GM23338 (cell line): ENCODE measurements at regions not wholly inside any gene's neighbourhood (a gene's known extent, or its start where the extent isn't known, plus 50 kb on each side); places are given as distances from the start of the nearest gene placed in this dataset.

ENCODE experiments used
- ATAC-seq: fragments of 200-7000 bp; cut with Tn5 transposase; 3 replicates; pipeline ENCODE4 v1.9.1; 2020
- DNase-seq: peaks from one replicate; pipeline ENCODE4 v3.0.0-alpha.2; 2015; ENCODE audit warnings: low spot score
- H2AFZ ChIP-seq: fragments of 200-600 bp; sonication (generic); 2 replicates; pipeline ENCODE4 v1.8.0; 2016; ENCODE audit warnings: antibody characterized with exemption, mild to moderate bottlenecking, moderate library complexity
- H3F3A ChIP-seq: fragments of 200-600 bp; sonication (generic); replicated peaks from 2 replicates; pipeline ENCODE4 v1.8.0; 2017; ENCODE audit warnings: antibody characterized with exemption, mixed run types, low read depth
- H3K27ac ChIP-seq: fragments of 200-600 bp; sonication (generic); 2 replicates; pipeline ENCODE4 v1.6.1; 2016; ENCODE audit warnings: low read depth
- H3K27me3 ChIP-seq: fragments of 200-600 bp; sonication (generic); 2 replicates; pipeline ENCODE4 v1.8.0; 2016; ENCODE audit warnings: mild to moderate bottlenecking, mixed run types, moderate library complexity; ENCODE audit not compliant: insufficient read depth
- H3K36me3 ChIP-seq: fragments of 200-600 bp; sonication (generic); 2 replicates; pipeline ENCODE4 v1.8.0; 2016; ENCODE audit warnings: mild to moderate bottlenecking; ENCODE audit not compliant: insufficient read depth
- H3K4me1 ChIP-seq: fragments of 200-600 bp; sonication (generic); 2 replicates; pipeline ENCODE4 v1.8.0; 2016; ENCODE audit warnings: mild to moderate bottlenecking, moderate library complexity; ENCODE audit not compliant: insufficient read depth
- H3K4me2 ChIP-seq: fragments of 200-600 bp; sonication (generic); 2 replicates; pipeline ENCODE4 v1.7.1; 2017; ENCODE audit warnings: mixed run types
- H3K4me3 ChIP-seq: fragments of 200-600 bp; sonication (generic); 2 replicates; pipeline ENCODE4 v1.6.1; 2016; ENCODE audit warnings: mixed run types
- H3K79me2 ChIP-seq: fragments of 200-600 bp; sonication (generic); replicated peaks from 2 replicates; pipeline ENCODE4 v1.8.0; 2017; ENCODE audit warnings: mild to moderate bottlenecking; ENCODE audit not compliant: insufficient read depth
- H3K9me2 ChIP-seq: fragments of 200-600 bp; sonication (generic); 2 replicates; pipeline ENCODE4 v1.8.0; 2017; ENCODE audit not compliant: insufficient read depth
- H4K20me1 ChIP-seq: fragments of 200-600 bp; sonication (generic); replicated peaks from 2 replicates; pipeline ENCODE4 v1.8.0; 2017; ENCODE audit warnings: mild to moderate bottlenecking; ENCODE audit not compliant: insufficient read depth
- H3K27ac Mint-ChIP-seq: 2 replicates; pipeline ENCODE4 v1.8.0; 2020; ENCODE audit warnings: inconsistent platforms, mild to moderate bottlenecking, moderate library complexity, mixed read lengths
- H3K27me3 Mint-ChIP-seq: 3 replicates; pipeline ENCODE4 v1.8.0; 2022; ENCODE audit warnings: low read depth, mild to moderate bottlenecking, moderate library complexity, mixed read lengths, inconsistent platforms; ENCODE audit not compliant: insufficient read depth, poor library complexity
- H3K36me3 Mint-ChIP-seq: 3 replicates; pipeline ENCODE4 v1.8.0; 2021; ENCODE audit warnings: low read depth, mild to moderate bottlenecking, inconsistent platforms, moderate library complexity, mixed read lengths
- H3K4me1 Mint-ChIP-seq: 3 replicates; pipeline ENCODE4 v1.8.0; 2020; ENCODE audit warnings: mild to moderate bottlenecking, inconsistent platforms, mixed read lengths
- H3K4me3 Mint-ChIP-seq: 3 replicates; pipeline ENCODE4 v1.8.0; 2021; ENCODE audit warnings: moderate library complexity, mild to moderate bottlenecking, inconsistent platforms, mixed read lengths
- H3K9me3 Mint-ChIP-seq: 3 replicates; pipeline ENCODE4 v1.8.0; 2020; ENCODE audit warnings: moderate library complexity, mild to moderate bottlenecking, inconsistent platforms, mixed read lengths
- CREB1 ChIP-seq: fragments of 250-450 bp; sonication (Bioruptor Pico); IDR thresholded peaks from 2 replicates; pipeline ENCODE4 v1.5.0; 2020; ENCODE audit warnings: low read depth, mild to moderate bottlenecking, moderate library complexity
- EZH2 ChIP-seq: fragments of 200-600 bp; sonication (generic); IDR thresholded peaks from one replicate; pipeline ENCODE4 v1.8.0; 2017; ENCODE audit warnings: antibody characterized with exemption, mild to moderate bottlenecking, low read depth; ENCODE audit not compliant: unreplicated experiment
- EZH2phosphoT487 ChIP-seq: fragments of 200-600 bp; sonication (generic); IDR thresholded peaks from one replicate; pipeline ENCODE4 v1.8.1; 2018; ENCODE audit warnings: antibody characterized with exemption; ENCODE audit not compliant: unreplicated experiment
- JUNB ChIP-seq: IDR thresholded peaks from one replicate; pipeline ENCODE4 v1.6.1; 2016; ENCODE audit warnings: antibody characterized with exemption; ENCODE audit not compliant: unreplicated experiment
- NANOG ChIP-seq: IDR thresholded peaks from 2 replicates; pipeline ENCODE4 v1.6.1; 2016; ENCODE audit warnings: antibody characterized with exemption, borderline replicate concordance
- POLR2AphosphoS5 ChIP-seq: IDR thresholded peaks from 2 replicates; pipeline ENCODE4 v1.6.1; 2016; ENCODE audit warnings: antibody characterized with exemption, low read depth
- STAT1 ChIP-seq: IDR thresholded peaks from one replicate; pipeline ENCODE4 v1.6.1; 2016; ENCODE audit warnings: antibody characterized with exemption; ENCODE audit not compliant: unreplicated experiment
- ZNF114 ChIP-seq: fragments of 250-450 bp; sonication (Bioruptor Pico); IDR thresholded peaks from 2 replicates; pipeline ENCODE4 v1.5.0; 2020; ENCODE audit warnings: mild to moderate bottlenecking, moderate library complexity
- ZNF331 ChIP-seq: fragments of 250-450 bp; sonication (Bioruptor Pico); IDR thresholded peaks from 2 replicates; pipeline ENCODE4 v1.5.0; 2020; ENCODE audit warnings: low read depth, mild to moderate bottlenecking, moderate library complexity
- TF ChIP-seq, protein P1 (sequence below): IDR thresholded peaks from one replicate; pipeline ENCODE4 v1.6.1; 2018; ENCODE audit warnings: antibody characterized with exemption; ENCODE audit not compliant: unreplicated experiment
- TF ChIP-seq, protein P2 (sequence below): fragments of 250-450 bp; sonication (Bioruptor Pico); IDR thresholded peaks from 2 replicates; pipeline ENCODE4 v1.5.0; 2020; ENCODE audit warnings: mild to moderate bottlenecking, moderate library complexity
- TF ChIP-seq, protein P3 (sequence below): IDR thresholded peaks from 2 replicates; pipeline ENCODE4 v1.6.1; 2016; ENCODE audit warnings: antibody characterized with exemption

DNA sequence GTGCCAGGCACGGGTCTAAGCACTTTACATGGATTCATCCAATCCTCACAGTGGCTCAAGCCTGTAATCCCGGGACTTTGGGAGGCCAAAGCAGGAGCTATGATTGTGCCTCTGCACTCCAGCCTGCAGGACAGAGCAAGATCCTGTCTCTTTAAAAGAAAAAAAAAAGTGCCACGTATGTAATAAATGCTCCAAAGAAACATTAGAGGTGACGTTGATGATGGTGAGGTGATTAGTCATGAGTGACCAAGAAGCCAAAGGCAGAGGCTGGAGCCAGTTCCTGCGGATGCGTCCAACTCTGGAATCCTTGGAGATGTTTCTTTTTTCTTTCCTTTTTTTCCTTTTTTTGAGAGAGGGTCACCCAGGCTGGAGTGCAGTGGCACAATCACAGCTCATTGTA, 59.4 kb upstream of the SIAH1 start:
- Histone ChIP-seq H3K27ac (no peak overlapping the region), H3K27me3 (no peaks in the 10 kb centered on the region), H3K4me1 (no peaks in the 10 kb centered on the region), H3K36me3 (no peaks in the 10 kb centered on the region), H2AFZ (peak overlapping the region; percentile 81; the same call in 1 of the 2 replicates), H4K20me1 (no peaks in the 10 kb centered on the region), H3K9me2 (no peaks in the 10 kb centered on the region), H3K4me2 (no peak overlapping the region), H3F3A (no peaks in the 10 kb centered on the region), H3K79me2 (no peaks in the 10 kb centered on the region), H3K4me3 (no peak overlapping the region)
- TF ChIP-seq NANOG: no peak
- no peak for TF ChIP-seq EZH2phosphoT487
- TF ChIP-seq, protein P1, sequence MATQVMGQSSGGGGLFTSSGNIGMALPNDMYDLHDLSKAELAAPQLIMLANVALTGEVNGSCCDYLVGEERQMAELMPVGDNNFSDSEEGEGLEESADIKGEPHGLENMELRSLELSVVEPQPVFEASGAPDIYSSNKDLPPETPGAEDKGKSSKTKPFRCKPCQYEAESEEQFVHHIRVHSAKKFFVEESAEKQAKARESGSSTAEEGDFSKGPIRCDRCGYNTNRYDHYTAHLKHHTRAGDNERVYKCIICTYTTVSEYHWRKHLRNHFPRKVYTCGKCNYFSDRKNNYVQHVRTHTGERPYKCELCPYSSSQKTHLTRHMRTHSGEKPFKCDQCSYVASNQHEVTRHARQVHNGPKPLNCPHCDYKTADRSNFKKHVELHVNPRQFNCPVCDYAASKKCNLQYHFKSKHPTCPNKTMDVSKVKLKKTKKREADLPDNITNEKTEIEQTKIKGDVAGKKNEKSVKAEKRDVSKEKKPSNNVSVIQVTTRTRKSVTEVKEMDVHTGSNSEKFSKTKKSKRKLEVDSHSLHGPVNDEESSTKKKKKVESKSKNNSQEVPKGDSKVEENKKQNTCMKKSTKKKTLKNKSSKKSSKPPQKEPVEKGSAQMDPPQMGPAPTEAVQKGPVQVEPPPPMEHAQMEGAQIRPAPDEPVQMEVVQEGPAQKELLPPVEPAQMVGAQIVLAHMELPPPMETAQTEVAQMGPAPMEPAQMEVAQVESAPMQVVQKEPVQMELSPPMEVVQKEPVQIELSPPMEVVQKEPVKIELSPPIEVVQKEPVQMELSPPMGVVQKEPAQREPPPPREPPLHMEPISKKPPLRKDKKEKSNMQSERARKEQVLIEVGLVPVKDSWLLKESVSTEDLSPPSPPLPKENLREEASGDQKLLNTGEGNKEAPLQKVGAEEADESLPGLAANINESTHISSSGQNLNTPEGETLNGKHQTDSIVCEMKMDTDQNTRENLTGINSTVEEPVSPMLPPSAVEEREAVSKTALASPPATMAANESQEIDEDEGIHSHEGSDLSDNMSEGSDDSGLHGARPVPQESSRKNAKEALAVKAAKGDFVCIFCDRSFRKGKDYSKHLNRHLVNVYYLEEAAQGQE: no peak
- no peak for TF ChIP-seq EZH2
- peaks cover 4% of the 10 kb centered on the region for H3K4me1 Mint-ChIP-seq
- no peak for ATAC-seq
- H3K36me3 Mint-ChIP-seq: no peaks in the 10 kb centered on the region
- no peak overlapping the region for H3K4me3 Mint-ChIP-seq
- H3K27me3 Mint-ChIP-seq: peaks cover 7% of the 10 kb centered on the region
- DNase-seq: no peak
- H3K9me3 Mint-ChIP-seq: no peaks in the 10 kb centered on the region
- no peak overlapping the region for H3K27ac Mint-ChIP-seq

DNA sequence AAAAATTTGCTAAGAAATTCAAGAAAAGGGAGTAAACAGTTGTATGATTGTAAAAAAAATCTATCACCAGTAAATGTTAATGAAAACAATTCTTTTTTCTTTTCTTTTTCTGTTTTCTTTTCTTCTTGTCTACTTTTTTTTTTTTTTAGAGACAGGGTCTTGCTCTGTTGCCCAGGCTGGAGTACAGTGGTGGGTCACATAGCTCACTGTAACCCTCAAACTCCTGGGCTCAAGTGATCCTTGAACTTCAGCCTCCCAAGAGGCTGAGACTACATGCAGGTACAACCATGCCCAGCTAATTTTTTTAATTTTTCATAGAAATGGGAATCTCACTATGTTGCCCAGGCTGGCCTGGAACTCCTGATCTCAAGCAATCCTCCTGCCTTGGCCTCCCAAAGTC, 57.2 kb upstream of the SIAH1 start:
- DNase-seq: no peak
- no peak overlapping the region for H3K4me3 ChIP-seq
- H3K79me2 ChIP-seq: no peaks in the 10 kb centered on the region
- H3K4me3 Mint-ChIP-seq: no peak overlapping the region
- no peak overlapping the region for H3K4me2 ChIP-seq
- H3K36me3 Mint-ChIP-seq: no peaks in the 10 kb centered on the region
- no peak overlapping the region for H2AFZ ChIP-seq
- peaks cover 8% of the 10 kb centered on the region for H3K27me3 Mint-ChIP-seq
- no peak for ATAC-seq
- H3K27me3 ChIP-seq: no peaks in the 10 kb centered on the region
- H3K4me1 ChIP-seq: no peaks in the 10 kb centered on the region
- no peak overlapping the region for H3K27ac Mint-ChIP-seq
- H3K36me3 ChIP-seq: no peaks in the 10 kb centered on the region
- H3K4me1 Mint-ChIP-seq: peaks cover 4% of the 10 kb centered on the region
- H3F3A ChIP-seq: no peaks in the 10 kb centered on the region
- H4K20me1 ChIP-seq: no peaks in the 10 kb centered on the region
- no peaks in the 10 kb centered on the region for H3K9me2 ChIP-seq
- H3K9me3 Mint-ChIP-seq: no peaks in the 10 kb centered on the region
- no peak overlapping the region for H3K27ac ChIP-seq
- TF ChIP-seq JUNB: no peak
- TF ChIP-seq, protein P2, sequence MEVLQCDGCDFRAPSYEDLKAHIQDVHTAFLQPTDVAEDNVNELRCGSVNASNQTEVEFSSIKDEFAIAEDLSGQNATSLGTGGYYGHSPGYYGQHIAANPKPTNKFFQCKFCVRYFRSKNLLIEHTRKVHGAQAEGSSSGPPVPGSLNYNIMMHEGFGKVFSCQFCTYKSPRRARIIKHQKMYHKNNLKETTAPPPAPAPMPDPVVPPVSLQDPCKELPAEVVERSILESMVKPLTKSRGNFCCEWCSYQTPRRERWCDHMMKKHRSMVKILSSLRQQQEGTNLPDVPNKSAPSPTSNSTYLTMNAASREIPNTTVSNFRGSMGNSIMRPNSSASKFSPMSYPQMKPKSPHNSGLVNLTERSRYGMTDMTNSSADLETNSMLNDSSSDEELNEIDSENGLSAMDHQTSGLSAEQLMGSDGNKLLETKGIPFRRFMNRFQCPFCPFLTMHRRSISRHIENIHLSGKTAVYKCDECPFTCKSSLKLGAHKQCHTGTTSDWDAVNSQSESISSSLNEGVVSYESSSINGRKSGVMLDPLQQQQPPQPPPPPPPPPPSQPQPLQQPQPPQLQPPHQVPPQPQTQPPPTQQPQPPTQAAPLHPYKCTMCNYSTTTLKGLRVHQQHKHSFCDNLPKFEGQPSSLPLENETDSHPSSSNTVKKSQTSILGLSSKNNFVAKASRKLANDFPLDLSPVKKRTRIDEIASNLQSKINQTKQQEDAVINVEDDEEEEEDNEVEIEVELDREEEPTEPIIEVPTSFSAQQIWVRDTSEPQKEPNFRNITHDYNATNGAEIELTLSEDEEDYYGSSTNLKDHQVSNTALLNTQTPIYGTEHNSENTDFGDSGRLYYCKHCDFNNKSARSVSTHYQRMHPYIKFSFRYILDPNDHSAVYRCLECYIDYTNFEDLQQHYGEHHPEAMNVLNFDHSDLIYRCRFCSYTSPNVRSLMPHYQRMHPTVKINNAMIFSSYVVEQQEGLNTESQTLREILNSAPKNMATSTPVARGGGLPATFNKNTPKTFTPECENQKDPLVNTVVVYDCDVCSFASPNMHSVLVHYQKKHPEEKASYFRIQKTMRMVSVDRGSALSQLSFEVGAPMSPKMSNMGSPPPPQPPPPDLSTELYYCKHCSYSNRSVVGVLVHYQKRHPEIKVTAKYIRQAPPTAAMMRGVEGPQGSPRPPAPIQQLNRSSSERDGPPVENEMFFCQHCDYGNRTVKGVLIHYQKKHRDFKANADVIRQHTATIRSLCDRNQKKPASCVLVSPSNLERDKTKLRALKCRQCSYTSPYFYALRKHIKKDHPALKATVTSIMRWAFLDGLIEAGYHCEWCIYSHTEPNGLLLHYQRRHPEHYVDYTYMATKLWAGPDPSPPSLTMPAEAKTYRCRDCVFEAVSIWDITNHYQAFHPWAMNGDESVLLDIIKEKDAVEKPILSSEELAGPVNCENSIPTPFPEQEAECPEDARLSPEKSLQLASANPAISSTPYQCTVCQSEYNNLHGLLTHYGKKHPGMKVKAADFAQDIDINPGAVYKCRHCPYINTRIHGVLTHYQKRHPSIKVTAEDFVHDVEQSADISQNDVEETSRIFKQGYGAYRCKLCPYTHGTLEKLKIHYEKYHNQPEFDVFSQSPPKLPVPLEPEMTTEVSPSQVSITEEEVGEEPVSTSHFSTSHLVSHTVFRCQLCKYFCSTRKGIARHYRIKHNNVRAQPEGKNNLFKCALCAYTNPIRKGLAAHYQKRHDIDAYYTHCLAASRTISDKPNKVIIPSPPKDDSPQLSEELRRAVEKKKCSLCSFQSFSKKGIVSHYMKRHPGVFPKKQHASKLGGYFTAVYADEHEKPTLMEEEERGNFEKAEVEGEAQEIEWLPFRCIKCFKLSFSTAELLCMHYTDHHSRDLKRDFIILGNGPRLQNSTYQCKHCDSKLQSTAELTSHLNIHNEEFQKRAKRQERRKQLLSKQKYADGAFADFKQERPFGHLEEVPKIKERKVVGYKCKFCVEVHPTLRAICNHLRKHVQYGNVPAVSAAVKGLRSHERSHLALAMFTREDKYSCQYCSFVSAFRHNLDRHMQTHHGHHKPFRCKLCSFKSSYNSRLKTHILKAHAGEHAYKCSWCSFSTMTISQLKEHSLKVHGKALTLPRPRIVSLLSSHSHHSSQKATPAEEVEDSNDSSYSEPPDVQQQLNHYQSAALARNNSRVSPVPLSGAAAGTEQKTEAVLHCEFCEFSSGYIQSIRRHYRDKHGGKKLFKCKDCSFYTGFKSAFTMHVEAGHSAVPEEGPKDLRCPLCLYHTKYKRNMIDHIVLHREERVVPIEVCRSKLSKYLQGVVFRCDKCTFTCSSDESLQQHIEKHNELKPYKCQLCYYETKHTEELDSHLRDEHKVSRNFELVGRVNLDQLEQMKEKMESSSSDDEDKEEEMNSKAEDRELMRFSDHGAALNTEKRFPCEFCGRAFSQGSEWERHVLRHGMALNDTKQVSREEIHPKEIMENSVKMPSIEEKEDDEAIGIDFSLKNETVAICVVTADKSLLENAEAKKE (CRISPR knock-in tag): no peak
- no peak for TF ChIP-seq CREB1 (CRISPR knock-in tag)
- TF ChIP-seq ZNF331: no peak
- no peak for TF ChIP-seq STAT1
- TF ChIP-seq POLR2AphosphoS5: no peak
- TF ChIP-seq, protein P3, sequence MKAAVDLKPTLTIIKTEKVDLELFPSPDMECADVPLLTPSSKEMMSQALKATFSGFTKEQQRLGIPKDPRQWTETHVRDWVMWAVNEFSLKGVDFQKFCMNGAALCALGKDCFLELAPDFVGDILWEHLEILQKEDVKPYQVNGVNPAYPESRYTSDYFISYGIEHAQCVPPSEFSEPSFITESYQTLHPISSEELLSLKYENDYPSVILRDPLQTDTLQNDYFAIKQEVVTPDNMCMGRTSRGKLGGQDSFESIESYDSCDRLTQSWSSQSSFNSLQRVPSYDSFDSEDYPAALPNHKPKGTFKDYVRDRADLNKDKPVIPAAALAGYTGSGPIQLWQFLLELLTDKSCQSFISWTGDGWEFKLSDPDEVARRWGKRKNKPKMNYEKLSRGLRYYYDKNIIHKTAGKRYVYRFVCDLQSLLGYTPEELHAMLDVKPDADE: no peak
- no peak for TF ChIP-seq EZH2phosphoT487
- TF ChIP-seq ZNF114 (CRISPR knock-in tag): no peak
- no peak for TF ChIP-seq NANOG
